PC-9 (cell line): ENCODE measurements at regions not wholly inside any gene's neighbourhood (a gene's known extent, or its start where the extent isn't known, plus 50 kb on each side); places are given as distances from the start of the nearest gene placed in this dataset.

Experiments
- CTCF ChIP-seq: fragments of 200-600 bp; sonication (generic); conservative IDR thresholded peaks from 2 replicates; pipeline ENCODE4 v1.6.1; 2017; ENCODE audit warnings: mixed run types, antibody characterized with exemption, mild to moderate bottlenecking, moderate library complexity
- EZH2 ChIP-seq: fragments of 200-600 bp; sonication (generic); IDR thresholded peaks from 2 replicates; pipeline ENCODE4 v1.8.0; 2017; ENCODE audit warnings: antibody characterized with exemption, low read depth

GRCh38 chr2:167450364-167450763 is 562.1 kb downstream of the XIRP2 start:
- TF ChIP-seq CTCF (no peak), EZH2 (no peak)
